HFFc6 (cell line): ENCODE measurements at regions not wholly inside any gene's neighbourhood (a gene's known extent, or its start where the extent isn't known, plus 50 kb on each side); places are given as distances from the start of the nearest gene placed in this dataset.

ENCODE experiments used
- DNase-seq: peaks from one replicate; pipeline ENCODE4 v3.0.0-alpha.2; 2018
- H3K27ac Mint-ChIP-seq: 2 replicates; pipeline ENCODE4 v1.8.0; 2020; ENCODE audit warnings: mild to moderate bottlenecking, mixed read lengths
- H3K27me3 Mint-ChIP-seq: 2 replicates; pipeline ENCODE4 v1.8.0; 2021; ENCODE audit warnings: mild to moderate bottlenecking, moderate library complexity, mixed read lengths; ENCODE audit not compliant: insufficient read depth
- H3K36me3 Mint-ChIP-seq: 2 replicates; pipeline ENCODE4 v1.8.0; 2021; ENCODE audit warnings: low read depth, mixed read lengths
- H3K4me1 Mint-ChIP-seq: 2 replicates; pipeline ENCODE4 v1.8.0; 2020; ENCODE audit warnings: low read depth, mixed read lengths
- H3K4me3 Mint-ChIP-seq: 2 replicates; pipeline ENCODE4 v1.8.0; 2020; ENCODE audit warnings: mild to moderate bottlenecking, moderate library complexity, mixed read lengths
- H3K9me3 Mint-ChIP-seq: 2 replicates; pipeline ENCODE4 v1.8.0; 2020; ENCODE audit warnings: mild to moderate bottlenecking, mixed read lengths
- TF ChIP-seq, protein P1 (sequence below): fragments of 200-600 bp; sonication (generic); IDR thresholded peaks from 2 replicates; pipeline ENCODE4 v1.5.0; 2021; ENCODE audit warnings: antibody characterized with exemption, mild to moderate bottlenecking

DNA sequence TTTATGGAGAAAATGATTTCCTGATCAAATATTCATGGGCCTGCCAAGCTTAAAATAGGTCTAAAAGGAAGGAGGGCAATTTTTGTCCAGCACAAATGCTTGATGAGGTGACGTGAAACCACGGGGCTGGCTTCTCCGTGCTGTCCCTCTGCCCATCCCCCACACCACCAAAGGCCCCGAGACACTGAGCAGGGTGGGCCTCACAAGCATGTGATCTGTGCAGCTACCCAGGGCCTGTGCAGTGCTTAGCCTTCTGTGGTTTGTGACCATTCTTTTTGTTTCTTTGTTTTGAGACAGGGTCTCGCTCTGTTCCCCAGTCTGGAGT is 94.8 kb upstream of the RTL6 start:
- H3K27ac Mint-ChIP-seq, result no peak overlapping the region
- peaks cover 42% of the 10 kb centered on the region for H3K27me3 Mint-ChIP-seq
- H3K9me3 Mint-ChIP-seq, result no peaks in the 10 kb centered on the region
- H3K4me3 Mint-ChIP-seq, result no peak overlapping the region
- no peaks in the 10 kb centered on the region for H3K36me3 Mint-ChIP-seq
- no peak for DNase-seq
- H3K4me1 Mint-ChIP-seq, result peaks cover 5% of the 10 kb centered on the region; the same call in 1 of the 2 replicates
- TF ChIP-seq, protein P1, sequence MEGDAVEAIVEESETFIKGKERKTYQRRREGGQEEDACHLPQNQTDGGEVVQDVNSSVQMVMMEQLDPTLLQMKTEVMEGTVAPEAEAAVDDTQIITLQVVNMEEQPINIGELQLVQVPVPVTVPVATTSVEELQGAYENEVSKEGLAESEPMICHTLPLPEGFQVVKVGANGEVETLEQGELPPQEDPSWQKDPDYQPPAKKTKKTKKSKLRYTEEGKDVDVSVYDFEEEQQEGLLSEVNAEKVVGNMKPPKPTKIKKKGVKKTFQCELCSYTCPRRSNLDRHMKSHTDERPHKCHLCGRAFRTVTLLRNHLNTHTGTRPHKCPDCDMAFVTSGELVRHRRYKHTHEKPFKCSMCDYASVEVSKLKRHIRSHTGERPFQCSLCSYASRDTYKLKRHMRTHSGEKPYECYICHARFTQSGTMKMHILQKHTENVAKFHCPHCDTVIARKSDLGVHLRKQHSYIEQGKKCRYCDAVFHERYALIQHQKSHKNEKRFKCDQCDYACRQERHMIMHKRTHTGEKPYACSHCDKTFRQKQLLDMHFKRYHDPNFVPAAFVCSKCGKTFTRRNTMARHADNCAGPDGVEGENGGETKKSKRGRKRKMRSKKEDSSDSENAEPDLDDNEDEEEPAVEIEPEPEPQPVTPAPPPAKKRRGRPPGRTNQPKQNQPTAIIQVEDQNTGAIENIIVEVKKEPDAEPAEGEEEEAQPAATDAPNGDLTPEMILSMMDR, result no peak

DNA sequence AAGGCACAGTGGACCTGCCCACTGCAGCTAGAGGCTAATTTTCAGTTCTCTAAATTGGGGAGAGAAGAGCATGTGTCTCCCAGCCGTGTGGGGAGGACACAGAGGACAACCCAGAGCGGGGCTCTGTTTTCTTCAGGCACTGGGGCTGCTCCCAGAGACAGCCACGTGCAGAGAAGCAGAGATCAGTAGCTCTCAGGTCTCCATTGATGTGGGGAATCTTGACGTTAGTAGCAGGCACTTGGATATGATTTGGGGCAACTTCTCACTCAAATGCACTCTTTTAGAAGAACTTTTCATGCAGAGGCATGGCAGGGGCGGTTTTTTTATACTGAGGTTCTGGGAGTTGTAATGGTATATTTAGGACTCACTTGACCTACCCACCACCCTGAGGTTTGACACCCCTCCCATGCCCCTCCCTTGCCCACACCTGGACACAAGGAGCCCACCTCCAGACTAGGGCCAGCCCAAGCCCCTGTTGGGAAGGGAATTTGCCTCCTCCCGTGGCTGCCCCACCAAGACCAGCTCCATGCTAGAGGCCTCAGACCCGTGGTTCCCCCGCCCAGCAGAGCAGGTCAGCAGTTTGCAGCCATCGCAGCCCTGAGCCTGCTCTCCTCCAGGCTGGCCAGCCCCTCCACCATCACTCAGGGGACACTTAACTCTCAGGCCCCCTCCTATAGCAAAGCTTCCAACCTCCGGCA is 94.2 kb upstream of the RTL6 start:
- TF ChIP-seq, protein P1, result no peak
- peaks cover 5% of the 10 kb centered on the region; the same call in 1 of the 2 replicates for H3K4me1 Mint-ChIP-seq
- no peak for DNase-seq
- H3K27ac Mint-ChIP-seq, result no peak overlapping the region
- H3K27me3 Mint-ChIP-seq, result peaks cover 42% of the 10 kb centered on the region
- H3K9me3 Mint-ChIP-seq, result no peaks in the 10 kb centered on the region
- H3K4me3 Mint-ChIP-seq, result no peak overlapping the region
- H3K36me3 Mint-ChIP-seq, result no peaks in the 10 kb centered on the region

DNA sequence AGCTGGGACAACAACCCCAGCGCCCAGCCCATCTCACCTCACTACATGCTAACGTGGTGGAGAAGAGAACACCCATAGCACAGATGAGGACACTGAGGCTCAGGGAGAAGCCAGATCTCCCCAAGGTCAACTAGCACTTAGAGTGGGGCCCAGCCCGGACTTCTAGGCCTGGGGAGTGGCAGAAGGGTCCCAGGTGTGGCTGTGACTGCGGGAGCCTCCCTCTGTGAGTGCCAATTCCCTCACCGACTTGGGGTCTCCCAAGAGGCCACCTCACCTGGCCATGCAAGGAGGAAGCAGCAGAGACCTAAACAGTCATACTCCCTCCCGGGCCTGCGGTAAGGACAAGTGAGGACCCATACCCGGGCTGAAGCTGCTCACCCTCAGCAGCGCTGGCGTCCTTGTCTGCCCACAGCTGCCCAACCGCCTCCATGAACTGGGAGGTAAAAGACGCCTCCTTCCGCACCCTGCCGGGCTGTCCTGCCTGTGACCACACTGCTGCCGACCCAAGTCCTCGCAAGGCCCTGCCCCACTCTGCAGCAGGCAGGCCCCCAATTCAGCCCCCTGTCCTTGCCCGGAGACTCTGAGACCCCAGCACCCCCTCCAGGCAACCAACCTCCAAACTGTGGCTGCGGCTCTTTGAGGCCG is 93.2 kb upstream of the RTL6 start:
- TF ChIP-seq, protein P1, result no peak
- Mint-ChIP-seq H3K27me3 (peaks cover 47% of the 10 kb centered on the region), H3K4me3 (no peak overlapping the region), H3K9me3 (no peaks in the 10 kb centered on the region), H3K4me1 (peaks cover 5% of the 10 kb centered on the region; the same call in 1 of the 2 replicates), H3K36me3 (no peaks in the 10 kb centered on the region), H3K27ac (no peak overlapping the region)
- no peak for DNase-seq

DNA sequence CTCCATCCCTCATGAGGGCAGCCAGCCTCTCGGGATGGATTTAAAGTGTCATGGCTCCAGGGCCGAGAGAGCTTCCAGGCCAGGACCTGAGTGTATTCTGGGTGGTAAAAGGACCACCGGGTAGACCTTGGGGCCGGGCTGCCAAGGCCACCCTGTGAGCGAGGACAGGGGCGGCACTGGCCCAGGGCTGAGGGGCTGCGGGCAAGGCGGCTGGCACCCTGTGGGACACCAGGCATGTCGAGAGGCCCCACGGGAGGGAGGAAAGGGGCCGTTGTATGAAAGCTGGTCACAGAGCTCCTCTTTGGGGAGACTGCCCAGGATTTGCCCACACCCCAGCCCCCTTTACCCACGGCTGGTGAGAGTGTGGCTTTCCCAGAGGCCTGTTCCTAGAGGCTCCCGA is 92.3 kb upstream of the RTL6 start:
- H3K9me3 Mint-ChIP-seq, result no peaks in the 10 kb centered on the region
- DNase-seq, result no peak
- no peak overlapping the region for H3K27ac Mint-ChIP-seq
- H3K4me3 Mint-ChIP-seq, result no peak overlapping the region
- no peaks in the 10 kb centered on the region for H3K36me3 Mint-ChIP-seq
- peaks cover 48% of the 10 kb centered on the region for H3K27me3 Mint-ChIP-seq
- peaks cover 5% of the 10 kb centered on the region; the same call in 1 of the 2 replicates for H3K4me1 Mint-ChIP-seq
- TF ChIP-seq, protein P1, result no peak

DNA sequence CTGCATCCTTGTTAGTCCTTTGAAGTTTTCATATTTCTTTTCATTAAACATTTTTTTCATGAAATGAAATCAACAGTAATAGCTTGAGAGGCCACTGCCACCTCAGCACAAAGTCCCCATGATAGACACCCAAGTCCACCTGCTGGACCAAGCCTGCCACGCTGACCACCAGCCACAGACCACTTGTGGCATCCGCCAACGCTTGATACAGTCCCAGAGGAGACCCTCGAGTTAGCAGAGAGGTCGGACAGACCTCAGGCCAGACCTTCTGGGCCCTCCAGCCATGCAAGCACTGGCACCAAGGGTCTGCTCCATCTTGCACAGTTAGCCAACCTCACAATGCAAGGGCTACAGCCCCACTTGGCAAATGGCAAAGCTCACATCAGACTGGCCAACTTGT is 91.8 kb upstream of the RTL6 start:
- H3K27ac Mint-ChIP-seq, result no peak overlapping the region
- no peak overlapping the region for H3K4me3 Mint-ChIP-seq
- H3K36me3 Mint-ChIP-seq, result no peaks in the 10 kb centered on the region
- peaks cover 48% of the 10 kb centered on the region for H3K27me3 Mint-ChIP-seq
- DNase-seq, result no peak
- no peaks in the 10 kb centered on the region for H3K9me3 Mint-ChIP-seq
- TF ChIP-seq, protein P1, result no peak
- peaks cover 2% of the 10 kb centered on the region; the same call in 1 of the 2 replicates for H3K4me1 Mint-ChIP-seq
